ENCODE measurements at regions not wholly inside any gene's neighbourhood (a gene's known extent, or its start where the extent isn't known, plus 50 kb on each side); places are given as distances from the start of the nearest gene placed in this dataset.

DNA sequence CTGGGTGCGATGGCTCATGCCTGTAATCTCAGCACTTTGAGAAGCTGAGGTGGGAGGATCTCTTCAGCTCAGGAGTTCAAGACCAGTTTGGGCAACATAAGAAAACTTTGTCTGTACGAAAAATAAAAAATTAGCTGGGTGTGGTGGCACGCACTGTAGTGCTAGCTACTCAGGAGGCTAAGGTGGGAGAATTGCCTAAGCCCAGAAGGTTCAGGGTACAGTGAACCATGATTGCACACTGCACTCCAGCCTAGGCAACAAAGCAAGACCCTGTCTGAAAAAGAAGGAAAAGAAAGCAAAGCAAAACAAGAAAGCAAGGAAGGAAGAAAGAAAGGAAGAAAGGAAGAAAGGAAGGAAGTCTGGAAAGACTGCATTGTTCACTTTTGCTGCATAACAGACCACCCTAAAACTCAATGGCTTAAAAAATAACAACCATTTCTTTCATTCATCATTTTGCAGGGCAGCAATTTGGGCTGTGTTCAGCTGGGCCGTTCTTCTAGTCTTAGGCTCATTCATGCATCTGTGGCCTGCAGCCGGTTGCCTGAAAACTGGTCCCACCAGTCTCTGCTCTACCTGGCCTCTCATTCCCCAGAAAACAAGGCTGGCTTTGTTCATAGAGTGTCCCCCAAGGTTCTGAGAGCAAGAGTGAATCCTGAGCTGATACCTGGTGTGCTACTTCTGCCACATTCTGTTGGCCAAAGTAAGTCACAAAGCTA, 82.4 kb upstream of the MIER3 start (continued):
- TF ChIP-seq, protein P1, sequence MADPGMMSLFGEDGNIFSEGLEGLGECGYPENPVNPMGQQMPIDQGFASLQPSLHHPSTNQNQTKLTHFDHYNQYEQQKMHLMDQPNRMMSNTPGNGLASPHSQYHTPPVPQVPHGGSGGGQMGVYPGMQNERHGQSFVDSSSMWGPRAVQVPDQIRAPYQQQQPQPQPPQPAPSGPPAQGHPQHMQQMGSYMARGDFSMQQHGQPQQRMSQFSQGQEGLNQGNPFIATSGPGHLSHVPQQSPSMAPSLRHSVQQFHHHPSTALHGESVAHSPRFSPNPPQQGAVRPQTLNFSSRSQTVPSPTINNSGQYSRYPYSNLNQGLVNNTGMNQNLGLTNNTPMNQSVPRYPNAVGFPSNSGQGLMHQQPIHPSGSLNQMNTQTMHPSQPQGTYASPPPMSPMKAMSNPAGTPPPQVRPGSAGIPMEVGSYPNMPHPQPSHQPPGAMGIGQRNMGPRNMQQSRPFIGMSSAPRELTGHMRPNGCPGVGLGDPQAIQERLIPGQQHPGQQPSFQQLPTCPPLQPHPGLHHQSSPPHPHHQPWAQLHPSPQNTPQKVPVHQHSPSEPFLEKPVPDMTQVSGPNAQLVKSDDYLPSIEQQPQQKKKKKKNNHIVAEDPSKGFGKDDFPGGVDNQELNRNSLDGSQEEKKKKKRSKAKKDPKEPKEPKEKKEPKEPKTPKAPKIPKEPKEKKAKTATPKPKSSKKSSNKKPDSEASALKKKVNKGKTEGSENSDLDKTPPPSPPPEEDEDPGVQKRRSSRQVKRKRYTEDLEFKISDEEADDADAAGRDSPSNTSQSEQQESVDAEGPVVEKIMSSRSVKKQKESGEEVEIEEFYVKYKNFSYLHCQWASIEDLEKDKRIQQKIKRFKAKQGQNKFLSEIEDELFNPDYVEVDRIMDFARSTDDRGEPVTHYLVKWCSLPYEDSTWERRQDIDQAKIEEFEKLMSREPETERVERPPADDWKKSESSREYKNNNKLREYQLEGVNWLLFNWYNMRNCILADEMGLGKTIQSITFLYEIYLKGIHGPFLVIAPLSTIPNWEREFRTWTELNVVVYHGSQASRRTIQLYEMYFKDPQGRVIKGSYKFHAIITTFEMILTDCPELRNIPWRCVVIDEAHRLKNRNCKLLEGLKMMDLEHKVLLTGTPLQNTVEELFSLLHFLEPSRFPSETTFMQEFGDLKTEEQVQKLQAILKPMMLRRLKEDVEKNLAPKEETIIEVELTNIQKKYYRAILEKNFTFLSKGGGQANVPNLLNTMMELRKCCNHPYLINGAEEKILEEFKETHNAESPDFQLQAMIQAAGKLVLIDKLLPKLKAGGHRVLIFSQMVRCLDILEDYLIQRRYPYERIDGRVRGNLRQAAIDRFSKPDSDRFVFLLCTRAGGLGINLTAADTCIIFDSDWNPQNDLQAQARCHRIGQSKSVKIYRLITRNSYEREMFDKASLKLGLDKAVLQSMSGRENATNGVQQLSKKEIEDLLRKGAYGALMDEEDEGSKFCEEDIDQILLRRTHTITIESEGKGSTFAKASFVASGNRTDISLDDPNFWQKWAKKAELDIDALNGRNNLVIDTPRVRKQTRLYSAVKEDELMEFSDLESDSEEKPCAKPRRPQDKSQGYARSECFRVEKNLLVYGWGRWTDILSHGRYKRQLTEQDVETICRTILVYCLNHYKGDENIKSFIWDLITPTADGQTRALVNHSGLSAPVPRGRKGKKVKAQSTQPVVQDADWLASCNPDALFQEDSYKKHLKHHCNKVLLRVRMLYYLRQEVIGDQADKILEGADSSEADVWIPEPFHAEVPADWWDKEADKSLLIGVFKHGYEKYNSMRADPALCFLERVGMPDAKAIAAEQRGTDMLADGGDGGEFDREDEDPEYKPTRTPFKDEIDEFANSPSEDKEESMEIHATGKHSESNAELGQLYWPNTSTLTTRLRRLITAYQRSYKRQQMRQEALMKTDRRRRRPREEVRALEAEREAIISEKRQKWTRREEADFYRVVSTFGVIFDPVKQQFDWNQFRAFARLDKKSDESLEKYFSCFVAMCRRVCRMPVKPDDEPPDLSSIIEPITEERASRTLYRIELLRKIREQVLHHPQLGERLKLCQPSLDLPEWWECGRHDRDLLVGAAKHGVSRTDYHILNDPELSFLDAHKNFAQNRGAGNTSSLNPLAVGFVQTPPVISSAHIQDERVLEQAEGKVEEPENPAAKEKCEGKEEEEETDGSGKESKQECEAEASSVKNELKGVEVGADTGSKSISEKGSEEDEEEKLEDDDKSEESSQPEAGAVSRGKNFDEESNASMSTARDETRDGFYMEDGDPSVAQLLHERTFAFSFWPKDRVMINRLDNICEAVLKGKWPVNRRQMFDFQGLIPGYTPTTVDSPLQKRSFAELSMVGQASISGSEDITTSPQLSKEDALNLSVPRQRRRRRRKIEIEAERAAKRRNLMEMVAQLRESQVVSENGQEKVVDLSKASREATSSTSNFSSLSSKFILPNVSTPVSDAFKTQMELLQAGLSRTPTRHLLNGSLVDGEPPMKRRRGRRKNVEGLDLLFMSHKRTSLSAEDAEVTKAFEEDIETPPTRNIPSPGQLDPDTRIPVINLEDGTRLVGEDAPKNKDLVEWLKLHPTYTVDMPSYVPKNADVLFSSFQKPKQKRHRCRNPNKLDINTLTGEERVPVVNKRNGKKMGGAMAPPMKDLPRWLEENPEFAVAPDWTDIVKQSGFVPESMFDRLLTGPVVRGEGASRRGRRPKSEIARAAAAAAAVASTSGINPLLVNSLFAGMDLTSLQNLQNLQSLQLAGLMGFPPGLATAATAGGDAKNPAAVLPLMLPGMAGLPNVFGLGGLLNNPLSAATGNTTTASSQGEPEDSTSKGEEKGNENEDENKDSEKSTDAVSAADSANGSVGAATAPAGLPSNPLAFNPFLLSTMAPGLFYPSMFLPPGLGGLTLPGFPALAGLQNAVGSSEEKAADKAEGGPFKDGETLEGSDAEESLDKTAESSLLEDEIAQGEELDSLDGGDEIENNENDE (IDR thresholded peaks at IDR 0.05; ENCODE audit: insufficient replicate concordance, low read length): no peak
- TF ChIP-seq SRF (IDR thresholded peaks at IDR 0.05; ENCODE audit: low read depth, low read length) (no peak), SP4 (IDR thresholded peaks at IDR 0.05; ENCODE audit: low read length) (no peak), RFX5 (IDR thresholded peaks at IDR 0.05; ENCODE audit: borderline replicate concordance, low read depth, low read length) (no peak), EGR1 (IDR thresholded peaks at IDR 0.05; ENCODE audit: borderline replicate concordance, low read depth, low read length) (no peak), KDM5A (IDR thresholded peaks at IDR 0.05; ENCODE audit: low read length) (no peak), RNF2 (IDR thresholded peaks at IDR 0.05; ENCODE audit: borderline replicate concordance, low read depth, low read length, missing control alignments, poor library complexity, severe bottlenecking) (no peak), CTBP2 (IDR thresholded peaks at IDR 0.05; ENCODE audit: borderline replicate concordance, insufficient read depth, insufficient read length, low read length) (no peak), FOSL1 (IDR thresholded peaks at IDR 0.05; ENCODE audit: insufficient read depth, low read depth, low read length) (no peak)
